HG02970 (cell line): ENCODE measurements at regions not wholly inside any gene's neighbourhood (a gene's known extent, or its start where the extent isn't known, plus 50 kb on each side); places are given as distances from the start of the nearest gene placed in this dataset.
"Not testable (repeated sequence)": the region's sequence is repeated elsewhere in the genome, so short reads cannot be mapped to it uniquely, and the experiment has no call there.

Experiments
- ATAC-seq: cut with Tn5 transposase; IDR thresholded peaks from one replicate; pipeline ENCODE4 v1.9.1; 2021; ENCODE audit warnings: mild to moderate bottlenecking, moderate library complexity, moderate number of reproducible peaks; ENCODE audit not compliant: unreplicated experiment, low FRiP score

GRCh38 chr15:38002883-38003477 is 68.5 kb downstream of the TMCO5A start:
- ATAC-seq, result no peak

GRCh38 chr15:38004218-38004861 is 69.9 kb downstream of the TMCO5A start:
- ATAC-seq, result no peak

GRCh38 chr15:38005953-38006808 is 71.7 kb downstream of the TMCO5A start:
- no peak for ATAC-seq

- no peak for ATAC-seq
Measured at GRCh38 chr15:38010395-38010794, 76.0 kb downstream of the TMCO5A start.

GRCh38 chr15:38012894-38013293 is 78.5 kb downstream of the TMCO5A start:
- ATAC-seq, result no peak

GRCh38 chr15:38017721-38018120 is 83.3 kb downstream of the TMCO5A start:
- ATAC-seq, result no peak

GRCh38 chr15:38019066-38019465 is 84.6 kb downstream of the TMCO5A start:
- no peak for ATAC-seq

GRCh38 chr15:38021259-38021658 is 86.8 kb downstream of the TMCO5A start:
- no peak for ATAC-seq

- no peak for ATAC-seq
Measured at GRCh38 chr15:38024293-38025091, 90.1 kb downstream of the TMCO5A start.

GRCh38 chr15:38025656-38026055 is 91.2 kb downstream of the TMCO5A start:
- not testable (repeated sequence) for ATAC-seq

GRCh38 chr15:38028869-38029268 is 94.4 kb downstream of the TMCO5A start:
- ATAC-seq, result no peak

- ATAC-seq, result no peak
Measured at GRCh38 chr15:38029736-38030135, 95.3 kb downstream of the TMCO5A start.

GRCh38 chr15:38030609-38031008 is 96.2 kb downstream of the TMCO5A start:
- no peak for ATAC-seq

- ATAC-seq, result no peak
Measured at GRCh38 chr15:38035701-38036100, 101.3 kb downstream of the TMCO5A start.

- no peak for ATAC-seq
Measured at GRCh38 chr15:38036790-38037338, 102.4 kb downstream of the TMCO5A start.

GRCh38 chr15:38038659-38039442 is 104.4 kb downstream of the TMCO5A start:
- no peak for ATAC-seq

GRCh38 chr15:38040615-38041014 is 106.2 kb downstream of the TMCO5A start:
- no peak for ATAC-seq

- no peak for ATAC-seq
Measured at GRCh38 chr15:38041576-38041975, 107.1 kb downstream of the TMCO5A start.

- ATAC-seq, result no peak
Measured at GRCh38 chr15:38042211-38042610, 107.8 kb downstream of the TMCO5A start.
